ENCODE measurements at regions not wholly inside any gene's neighbourhood (a gene's known extent, or its start where the extent isn't known, plus 50 kb on each side); places are given as distances from the start of the nearest gene placed in this dataset.

DNA sequence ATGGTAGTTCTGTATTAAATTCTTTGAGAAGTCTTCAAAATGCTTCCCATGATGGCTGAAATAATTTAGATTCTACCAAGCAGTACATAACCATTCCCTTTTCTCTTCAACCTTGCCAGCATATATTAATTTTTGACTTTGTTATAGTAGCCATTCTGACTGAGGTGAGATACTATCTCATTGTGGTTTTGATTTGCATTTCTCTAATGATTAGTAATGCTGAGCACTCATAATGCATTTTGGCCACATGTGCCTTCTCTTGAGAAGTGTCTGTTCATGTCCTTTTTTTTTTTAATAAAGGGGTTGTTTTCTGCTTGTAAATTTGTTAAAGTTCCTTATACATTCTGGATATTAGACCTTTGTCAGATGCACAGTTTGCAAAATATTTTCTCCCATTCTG is 173.9 kb downstream of the CALCRL start:
- no peak for DNase-seq (ENCODE audit: low spot score)

GRCh38 chr2:187272255-187272654 is 175.8 kb downstream of the CALCRL start:
- no peak for DNase-seq (ENCODE audit: low spot score)

GRCh38 chr2:187271825-187272224 is 176.2 kb downstream of the CALCRL start:
- no peak for DNase-seq (ENCODE audit: low spot score)

GRCh38 chr2:187266645-187267044 is 181.4 kb downstream of the CALCRL start:
- DNase-seq (ENCODE audit: low spot score) = no peak

DNA sequence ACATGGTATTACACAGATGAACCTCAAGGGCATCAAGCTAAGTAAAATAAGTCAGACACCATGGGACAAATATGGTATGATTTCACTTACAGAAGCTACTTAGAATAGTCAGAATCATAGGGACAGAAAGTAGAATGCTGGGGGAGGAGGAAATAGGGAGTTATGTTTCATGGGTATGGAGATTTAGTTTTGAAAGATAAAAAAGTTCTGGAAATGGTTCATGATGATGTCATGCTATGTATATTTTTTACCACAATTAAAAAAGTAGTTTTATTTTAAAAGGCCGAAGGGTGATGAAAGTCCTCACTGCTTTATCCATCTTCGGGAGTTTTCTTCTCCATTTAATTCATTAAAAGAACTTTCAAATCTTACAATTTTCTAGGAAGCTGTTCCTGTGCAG is 181.9 kb downstream of the CALCRL start:
- no peak for DNase-seq (ENCODE audit: low spot score)

- DNase-seq (ENCODE audit: low spot score) = no peak
These were observed 183.4 kb downstream of the CALCRL start for GRCh38 chr2:187264612-187265011.

- no peak for DNase-seq (ENCODE audit: low spot score)
These were observed 184.1 kb downstream of the CALCRL start for GRCh38 chr2:187263675-187264560.

- no peak for DNase-seq (ENCODE audit: low spot score)
These were observed 186.3 kb downstream of the CALCRL start for GRCh38 chr2:187261705-187262104.

DNA sequence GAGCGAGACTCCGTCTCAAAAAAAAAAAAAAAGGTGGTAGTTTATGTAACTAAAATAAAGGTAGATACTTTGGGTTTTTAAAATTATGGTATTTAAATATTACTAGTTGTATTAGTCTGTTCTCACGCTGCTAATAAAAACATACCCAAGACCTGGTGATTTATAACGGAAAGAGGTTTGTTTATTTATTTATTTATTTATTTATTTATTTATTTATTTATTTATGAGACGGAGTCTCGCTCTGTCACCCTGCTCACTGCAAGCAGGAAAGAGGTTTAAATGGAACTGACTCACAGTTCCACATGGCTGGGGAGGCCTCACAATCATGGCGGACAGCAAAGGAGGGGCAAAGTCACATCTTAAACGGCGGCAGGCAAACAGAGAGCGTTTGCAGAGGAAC is 196.0 kb downstream of the CALCRL start:
- DNase-seq (ENCODE audit: low spot score) = no peak

- DNase-seq (ENCODE audit: low spot score) = no peak
These were observed 197.9 kb downstream of the CALCRL start for GRCh38 chr2:187250137-187250536.

GRCh38 chr2:187233811-187234210 is 214.2 kb downstream of the CALCRL start:
- DNase-seq (ENCODE audit: low spot score) = no peak

GRCh38 chr2:187232749-187233148 is 215.3 kb downstream of the CALCRL start:
- no peak for DNase-seq (ENCODE audit: low spot score)

- DNase-seq (ENCODE audit: low spot score) = no peak
These were observed 218.0 kb downstream of the CALCRL start for GRCh38 chr2:187230088-187230487.

GRCh38 chr2:187228986-187229385 is 219.1 kb downstream of the CALCRL start:
- no peak for DNase-seq (ENCODE audit: low spot score)

GRCh38 chr2:187224989-187225388 is 223.1 kb downstream of the CALCRL start:
- no peak for DNase-seq (ENCODE audit: low spot score)

- DNase-seq (ENCODE audit: low spot score) = no peak
These were observed 228.0 kb downstream of the CALCRL start for GRCh38 chr2:187220071-187220470.

- no peak for DNase-seq (ENCODE audit: low spot score)
These were observed 232.4 kb downstream of the CALCRL start for GRCh38 chr2:187215532-187216240.

DNA sequence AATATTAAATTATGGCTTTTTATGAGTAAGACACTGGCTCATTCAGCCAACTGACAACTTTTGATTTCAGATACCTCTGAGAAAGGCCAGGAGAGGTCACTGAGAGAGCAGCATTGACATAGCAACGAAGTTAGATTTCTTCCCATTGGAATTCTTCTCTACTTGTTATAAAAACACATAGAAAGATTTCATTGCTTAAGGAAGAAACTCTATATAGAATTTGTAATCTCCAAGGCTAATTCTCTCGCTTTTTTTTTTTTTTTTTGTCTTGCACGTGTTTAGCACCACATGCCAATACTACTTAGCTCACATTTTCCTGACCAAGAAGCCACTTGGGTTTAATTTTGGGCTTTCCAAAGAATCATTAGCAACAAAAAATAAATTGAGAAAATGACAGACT is 233.7 kb downstream of the CALCRL start:
- DNase-seq (ENCODE audit: low spot score) = no peak

DNA sequence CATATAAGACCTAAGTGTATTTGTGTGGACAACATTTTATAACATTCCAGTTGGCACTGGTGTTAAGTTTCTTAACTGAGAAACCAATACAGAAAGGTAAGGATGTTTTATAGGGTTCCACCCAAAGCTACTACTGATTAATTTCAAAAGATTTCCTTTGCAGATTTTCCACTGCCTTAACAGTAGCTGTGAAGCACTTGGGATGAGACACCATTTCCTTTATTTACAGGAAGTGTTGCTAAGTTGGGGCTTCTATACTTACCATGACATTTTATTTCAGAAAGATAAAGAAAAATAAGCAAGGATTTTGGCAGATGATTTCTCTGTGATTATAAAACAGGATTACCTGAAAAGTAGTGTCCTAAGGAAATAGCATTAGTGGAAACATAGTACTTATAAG is 234.3 kb downstream of the CALCRL start:
- no peak for DNase-seq (ENCODE audit: low spot score)

GRCh38 chr2:187210726-187211125 is 237.3 kb downstream of the CALCRL start:
- DNase-seq (ENCODE audit: low spot score) = no peak

- no peak for DNase-seq (ENCODE audit: low spot score)
These were observed 239.8 kb downstream of the CALCRL start for GRCh38 chr2:187208199-187208785.

- DNase-seq (ENCODE audit: low spot score) = no peak
These were observed 240.9 kb downstream of the CALCRL start for GRCh38 chr2:187207126-187207525.

DNA sequence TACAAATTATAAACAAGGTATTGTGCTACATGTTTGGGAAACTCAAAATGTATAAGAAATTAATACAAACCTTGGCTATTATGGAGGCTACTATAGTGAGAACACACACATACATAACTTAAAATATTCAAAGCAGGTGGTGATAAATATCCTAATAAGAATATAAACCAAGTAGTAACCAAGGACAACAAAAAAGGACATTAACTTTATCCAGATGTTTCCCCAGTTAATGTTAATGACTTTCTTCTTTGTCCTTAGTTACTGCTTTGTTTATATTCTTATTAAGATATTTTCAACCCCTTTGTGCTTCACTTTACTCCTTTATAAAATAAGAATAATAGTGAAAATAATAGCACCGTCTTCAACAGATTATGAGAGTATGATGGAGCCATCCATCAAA is 241.6 kb downstream of the CALCRL start:
- DNase-seq (ENCODE audit: low spot score) = no peak
